Motor neuron (in vitro differentiated cells): ENCODE measurements at regions not wholly inside any gene's neighbourhood (a gene's known extent, or its start where the extent isn't known, plus 50 kb on each side); places are given as distances from the start of the nearest gene placed in this dataset.

Experiments
- ATAC-seq, 8 experiments: fragments of 200-7000 bp; cut with Tn5 transposase; replicated peaks in 6 of 8; 2 replicates each; pipeline ENCODE4 v1.8.0; 2021; ENCODE audit warnings: mild to moderate bottlenecking in 8 of 8, moderate library complexity in 8 of 8
- H3K27ac ChIP-seq, 2 donors: fragments of 250-450 bp; sonication (Bioruptor Pico); 2 replicates each; pipeline ENCODE4 v1.9.0; 2021; ENCODE audit warnings: antibody characterized with exemption in 2 of 2, mild to moderate bottlenecking in 2 of 2, moderate library complexity in 1 of 2
- H3K4me1 ChIP-seq, 2 donors: fragments of 250-450 bp; sonication (Bioruptor Pico); replicated peaks in 1 of 2; 2 replicates each; pipeline ENCODE4 v1.6.1; 2021; ENCODE audit warnings: antibody characterized with exemption in 2 of 2, mild to moderate bottlenecking in 2 of 2, moderate library complexity in 1 of 2
- H3K4me3 ChIP-seq, 5 donors: fragments of 250-450 bp; sonication (Bioruptor Pico); 2 replicates each; pipeline ENCODE4 v1.9.0; 2021; ENCODE audit warnings: antibody characterized with exemption in 5 of 5, mild to moderate bottlenecking in 5 of 5, moderate library complexity in 4 of 5
- WGBS, 10 experiments: fragments of 450-650 bp; shearing (Covaris generic); methylation state at CpG; one replicate each; pipeline ENCODE4 v1.0.0; 2022; 5-methylcytosine and 5-hydroxymethylcytosine counted together
- in situ Hi-C, 9 experiments: fragments of 400-800 bp; cut with MboI; loops; one replicate each; pipeline ENCODE4 v1.15.0; 2021; ENCODE audit warnings: low sequenced_read_pairs in 9 of 9, low pct_unique_long_range_greater_than_20kb in 2 of 9; ENCODE audit not compliant: unreplicated experiment in 9 of 9

GRCh38 chr3:21801631-21802030 is 50.6 kb upstream of the ZNF385D start:
- no peak for ATAC-seq
- no peak overlapping the region for H3K4me3 ChIP-seq
- in situ Hi-C loops = no loop called here
- WGBS, 10 experiments = 50 to 100% (median 81%) methylated on average over 1 to 3 of the region's 3 CpGs; no CpG with 5 or more reads in 1 of the 10 experiments
- H3K4me1 ChIP-seq = peaks cover 0 to 3% of the 10 kb centered on the region in 2 donors
- H3K27ac ChIP-seq = no peak overlapping the region

DNA sequence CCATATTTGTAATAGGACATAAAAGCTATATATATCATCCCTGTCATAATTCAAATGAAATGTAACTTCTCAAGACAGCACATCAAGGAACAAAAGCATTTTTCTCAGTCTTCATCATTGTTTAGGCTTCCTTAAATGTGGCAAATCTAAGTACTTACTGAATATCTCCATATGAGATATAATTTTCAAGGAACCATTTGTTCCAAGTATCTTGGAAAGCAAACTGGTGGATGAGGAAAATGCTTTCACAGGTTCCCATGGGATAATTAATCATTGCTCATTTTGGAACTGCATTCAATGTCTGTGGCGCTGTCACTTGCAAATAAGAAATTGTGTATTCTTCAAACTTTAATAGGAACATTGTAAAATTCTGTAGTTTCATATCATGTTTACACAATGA is 52.6 kb upstream of the ZNF385D start:
- Histone ChIP-seq H3K4me1 (peaks cover 0 to 3% of the 10 kb centered on the region in 2 donors), H3K27ac (no peak overlapping the region), H3K4me3 (no peak overlapping the region)
- in situ Hi-C loops = no loop called here
- 0 to 100% (median 90%) methylated on average over 1 of the region's 1 CpG for WGBS, 10 experiments
- ATAC-seq = no peak

DNA sequence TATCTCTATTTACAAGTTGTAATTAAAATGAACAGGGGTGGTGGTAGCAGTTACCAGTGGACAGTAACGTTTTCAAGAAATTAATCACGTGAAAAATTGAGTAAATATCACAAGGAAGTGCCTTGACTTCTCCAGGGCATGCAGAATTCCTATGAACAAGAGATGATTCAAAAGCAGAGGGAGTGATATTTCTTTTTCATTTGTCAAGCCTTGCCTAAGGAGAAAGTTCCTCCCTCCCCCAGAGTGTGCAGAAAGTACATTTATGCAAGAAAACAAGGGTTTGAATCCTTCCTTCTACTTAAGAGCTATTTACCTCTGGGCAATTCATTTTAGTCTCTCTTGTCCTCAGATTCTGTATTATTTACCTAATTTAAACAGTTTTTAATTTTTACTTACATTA is 53.3 kb upstream of the ZNF385D start:
- H3K27ac ChIP-seq = no peak overlapping the region

DNA sequence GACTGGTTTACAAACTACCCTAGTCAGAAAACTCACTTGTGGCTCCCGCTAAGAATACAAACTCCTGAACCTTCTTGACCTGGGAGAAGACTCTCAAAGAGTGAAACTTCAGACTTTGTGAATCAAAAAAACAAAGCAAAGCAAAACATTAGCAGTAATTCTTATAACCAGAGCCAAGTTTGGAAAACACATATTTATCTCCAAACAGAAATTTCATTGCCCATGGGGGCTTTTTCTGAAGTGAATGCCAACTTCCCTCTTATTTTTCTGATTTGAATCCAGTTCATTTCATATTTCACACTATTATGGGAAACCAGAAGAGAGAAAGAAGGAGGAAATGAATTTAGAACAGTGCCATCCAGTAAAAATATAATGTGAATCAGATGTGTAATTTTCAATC is 55.7 kb upstream of the ZNF385D start:
- Histone ChIP-seq H3K4me3 (no peak overlapping the region), H3K4me1 (peaks cover 0 to 3% of the 10 kb centered on the region in 2 donors), H3K27ac (no peak overlapping the region)
- no peak for ATAC-seq
- in situ Hi-C loops = no loop called here
- WGBS, 10 experiments = 29 to 100% (median 90%) methylated on average over 1 of the region's 1 CpG; no CpG with 5 or more reads in 1 of the 10 experiments

More for the DNA sequence above, 53.3 kb upstream of the ZNF385D start:
- in situ Hi-C loops = no loop called here
- 0 to 100% (median 67%) methylated on average over 1 to 2 of the region's 2 CpGs; no CpG with 5 or more reads in 3 of the 10 experiments for WGBS, 10 experiments
- H3K4me1 ChIP-seq = peaks cover 0 to 3% of the 10 kb centered on the region in 2 donors
- peak in 3 of 8 experiments; percentile 50 to 74 (median 58) for ATAC-seq
- no peak overlapping the region for H3K4me3 ChIP-seq

GRCh38 chr3:21825684-21826083 is 74.7 kb upstream of the ZNF385D start:
- WGBS, 10 experiments = 71 to 98% (median 88%) methylated on average over 1 to 9 of the region's 12 CpGs
- H3K4me3 ChIP-seq = no peak overlapping the region
- in situ Hi-C loops = no loop called here
- no peak overlapping the region for H3K27ac ChIP-seq
- peaks cover 0 to 5% of the 10 kb centered on the region in 2 donors for H3K4me1 ChIP-seq
- ATAC-seq = no peak

DNA sequence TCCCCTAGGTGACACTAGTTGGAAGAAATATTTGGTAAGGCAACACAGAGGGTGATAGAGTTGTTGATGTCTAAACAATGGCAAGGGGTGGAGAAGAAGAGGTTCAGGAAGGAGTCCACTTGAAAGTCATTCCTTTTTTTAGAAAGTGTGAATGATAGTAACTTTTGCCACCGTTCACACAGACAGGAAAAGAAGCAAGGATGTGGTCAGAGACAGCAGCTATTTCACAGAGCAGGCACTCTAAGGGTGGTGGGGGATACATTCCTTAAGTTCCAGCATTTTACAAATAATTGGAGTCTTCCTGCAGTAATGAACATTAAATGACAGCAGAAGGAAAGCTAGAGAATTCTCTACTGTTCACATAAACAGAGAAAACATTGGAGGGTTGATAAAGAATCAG is 75.4 kb upstream of the ZNF385D start:
- no peak overlapping the region for H3K4me3 ChIP-seq
- no peak for ATAC-seq
- in situ Hi-C loops = no loop called here
- H3K27ac ChIP-seq = no peak overlapping the region
- peaks cover 0 to 5% of the 10 kb centered on the region in 2 donors for H3K4me1 ChIP-seq
- WGBS, 10 experiments = 0 to 75% (median 39%) methylated on average over 1 of the region's 1 CpG; no CpG with 5 or more reads in 4 of the 10 experiments

GRCh38 chr3:21830541-21830940 is 79.5 kb upstream of the ZNF385D start:
- H3K4me1 ChIP-seq = no peaks in the 10 kb centered on the region
- no peak overlapping the region for H3K27ac ChIP-seq
- in situ Hi-C loops = no loop called here
- no peak overlapping the region for H3K4me3 ChIP-seq
- WGBS, 10 experiments = 75 to 100% (median 94%) methylated on average over 2 of the region's 2 CpGs; no CpG with 5 or more reads in 3 of the 10 experiments
- ATAC-seq = no peak

DNA sequence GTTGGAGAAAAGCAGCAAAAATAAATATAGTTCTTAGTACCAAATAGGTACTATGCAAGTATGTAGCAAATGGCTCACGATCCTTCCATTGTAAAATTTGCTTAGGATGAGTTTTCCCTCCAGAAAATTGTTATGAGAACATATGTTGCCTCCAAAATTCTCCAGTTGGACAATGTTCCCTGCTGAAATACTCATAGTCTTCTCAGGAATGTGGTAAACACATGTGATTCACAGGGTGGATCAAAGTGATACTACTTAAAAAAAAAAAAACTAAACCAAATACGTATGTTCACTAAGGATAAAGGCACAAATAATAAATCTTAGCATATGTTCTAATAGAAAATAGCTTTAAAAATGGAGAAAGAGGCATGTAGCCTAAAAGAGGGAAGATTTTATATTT is 84.3 kb upstream of the ZNF385D start:
- Histone ChIP-seq H3K27ac (no peak overlapping the region), H3K4me3 (no peak overlapping the region), H3K4me1 (no peaks in the 10 kb centered on the region)
- ATAC-seq = peak in 2 of 8 experiments; percentile 63 to 73
- in situ Hi-C loops = no loop called here
- 10 to 100% (median 92%) methylated on average over 1 to 2 of the region's 2 CpGs for WGBS, 10 experiments

DNA sequence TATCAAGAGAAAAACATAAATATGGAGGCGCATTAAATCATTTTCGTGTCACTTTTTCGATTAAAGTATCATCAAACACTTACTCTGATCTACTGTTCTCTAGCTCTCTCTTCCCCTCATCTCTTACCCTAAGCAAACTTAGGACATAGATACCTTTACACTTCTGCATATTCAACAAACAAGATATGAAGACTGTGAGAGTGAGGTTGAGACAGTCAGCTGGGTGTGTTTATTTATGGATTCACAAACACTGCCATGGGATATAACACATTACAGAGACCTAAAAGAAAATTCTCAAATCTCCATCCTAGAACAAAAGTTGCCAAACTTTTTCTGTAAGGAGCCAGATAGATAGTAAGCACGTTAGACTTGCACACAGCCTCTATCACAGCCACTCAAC is 85.2 kb upstream of the ZNF385D start:
- WGBS, 10 experiments = 57 to 100% (median 89%) methylated on average over 2 to 4 of the region's 4 CpGs
- peak in 2 of 8 experiments; percentile 51 to 63 for ATAC-seq
- in situ Hi-C loops = no loop called here
- Histone ChIP-seq H3K4me1 (no peaks in the 10 kb centered on the region), H3K4me3 (no peak overlapping the region), H3K27ac (no peak overlapping the region)

DNA sequence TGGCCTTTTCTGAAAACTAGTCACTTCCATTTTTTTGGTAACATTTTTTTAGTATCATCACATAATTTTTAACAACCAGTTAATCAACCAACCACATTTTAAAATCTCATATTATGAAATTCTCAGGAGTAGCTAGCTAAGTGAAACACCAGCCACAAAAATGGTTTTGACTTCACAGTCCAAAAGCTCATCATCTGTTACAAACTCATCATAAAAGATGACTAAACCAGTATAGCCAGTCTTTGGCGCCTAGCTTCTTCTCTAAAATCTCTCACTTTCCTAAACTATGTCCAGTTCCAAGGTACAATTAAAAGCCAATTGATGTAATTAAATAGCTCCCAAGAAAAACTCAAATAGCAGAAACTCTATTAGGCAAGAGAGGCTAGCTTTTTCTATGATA is 88.2 kb upstream of the ZNF385D start:
- Histone ChIP-seq H3K4me3 (no peak overlapping the region), H3K27ac (no peak overlapping the region), H3K4me1 (no peaks in the 10 kb centered on the region)
- in situ Hi-C loops = no loop called here
- 25 to 100% (median 90%) methylated on average over 1 of the region's 1 CpG; no CpG with 5 or more reads in 5 of the 10 experiments for WGBS, 10 experiments
- ATAC-seq = peak in 1 of 8 experiments; percentile 11

DNA sequence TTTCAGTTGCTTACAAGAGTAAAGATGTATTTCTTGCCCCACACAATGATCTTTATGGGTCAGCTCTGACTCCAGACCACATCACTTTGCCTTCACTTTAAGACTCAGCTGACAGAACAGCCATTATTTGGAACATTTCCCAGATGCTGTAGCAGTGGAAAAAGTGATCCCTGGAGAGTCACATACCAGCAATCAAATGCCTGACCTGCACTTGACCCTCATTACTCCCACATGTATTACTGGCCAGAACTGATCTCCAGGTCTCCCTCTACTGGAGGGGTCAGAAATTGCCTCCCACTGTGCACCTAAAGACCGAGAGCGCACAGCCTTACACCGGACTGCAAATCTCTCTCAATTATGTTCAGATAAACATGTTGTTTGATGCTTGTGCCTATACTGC is 88.6 kb upstream of the ZNF385D start:
- Histone ChIP-seq H3K4me3 (no peak overlapping the region), H3K4me1 (no peaks in the 10 kb centered on the region), H3K27ac (no peak overlapping the region)
- in situ Hi-C loops = no loop called here
- ATAC-seq = peak in 2 of 8 experiments; percentile 72 to 85
- WGBS, 10 experiments = 86 to 100% (median 100%) methylated on average over 1 to 3 of the region's 3 CpGs; no CpG with 5 or more reads in 2 of the 10 experiments

DNA sequence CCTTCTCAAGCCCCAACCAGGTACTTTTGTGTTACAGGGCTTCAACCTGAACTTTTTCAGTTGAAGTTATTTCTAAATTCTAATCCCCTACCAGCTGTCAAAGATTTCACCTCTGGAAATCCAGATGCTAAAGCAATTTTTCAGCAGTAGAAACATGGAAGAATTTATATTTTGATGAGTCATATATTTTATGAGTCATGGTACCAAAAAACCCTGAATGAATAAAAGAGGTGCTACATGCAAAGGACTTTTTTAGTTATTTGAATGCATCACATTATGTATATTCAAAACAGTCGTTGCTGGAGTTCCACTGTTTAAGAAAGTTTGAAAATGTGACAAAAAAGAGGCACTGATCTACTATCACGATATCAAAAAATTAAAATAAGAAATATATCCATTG is 96.0 kb upstream of the ZNF385D start:
- in situ Hi-C loops = no loop called here
- no peak overlapping the region for H3K4me3 ChIP-seq
- 5 to 100% (median 74%) methylated on average over 1 to 2 of the region's 2 CpGs for WGBS, 10 experiments
- H3K4me1 ChIP-seq = no peaks in the 10 kb centered on the region
- no peak overlapping the region for H3K27ac ChIP-seq
- peak in 3 of 8 experiments; percentile 37 to 85 (median 77) for ATAC-seq

DNA sequence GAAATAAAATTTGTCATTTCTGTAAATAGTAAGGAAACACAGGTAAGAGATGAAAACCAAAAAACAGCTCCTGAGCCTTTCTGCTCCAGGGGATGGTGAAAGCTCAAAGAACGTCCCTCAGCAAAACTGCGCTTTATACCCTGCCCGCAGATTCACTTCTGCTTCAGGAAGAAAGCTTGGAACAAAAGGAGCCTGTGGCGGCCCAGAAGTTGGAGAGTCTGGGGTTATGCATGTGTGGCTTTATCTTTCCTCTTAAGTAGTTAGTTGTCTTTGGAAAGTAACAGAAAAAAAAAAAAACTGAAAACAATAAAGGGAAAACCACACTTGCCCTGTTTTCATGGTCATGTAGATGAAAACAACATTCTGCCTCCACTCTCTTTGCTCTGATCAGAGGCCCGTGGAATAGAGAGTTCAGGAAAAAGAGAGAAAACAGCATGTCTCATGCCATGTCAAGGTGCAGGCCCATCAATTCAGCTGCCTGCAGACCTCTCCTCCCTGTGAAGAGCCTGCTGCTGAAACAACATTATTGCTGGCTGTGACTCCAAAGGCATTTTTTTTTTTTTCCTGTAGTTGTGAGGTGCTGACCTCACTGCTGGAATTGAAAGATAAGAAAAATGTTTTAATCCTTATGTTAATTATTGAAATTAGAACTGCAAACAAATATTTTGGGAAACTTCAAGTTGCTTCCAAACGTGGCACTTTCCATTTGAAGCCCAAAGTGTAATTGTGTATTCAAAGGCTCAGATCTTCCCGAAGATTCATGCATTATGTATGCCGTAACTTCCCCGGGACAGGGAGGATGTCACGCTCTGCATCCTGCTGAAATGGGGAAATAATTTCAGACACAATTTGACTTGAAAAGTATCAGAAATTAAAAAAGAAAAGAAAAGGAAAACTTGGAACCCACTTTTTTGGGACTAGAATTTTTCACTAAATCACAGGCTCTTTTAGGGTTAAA is 108.4 kb upstream of the ZNF385D start:
- 14 to 53% (median 41%) methylated on average over 5 to 10 of the region's 10 CpGs for WGBS, 10 experiments
- in situ Hi-C loops = no loop called here
- peak; percentile 43 to 94 (median 80) for ATAC-seq
- no peak overlapping the region for H3K27ac ChIP-seq
- peaks cover 3 to 9% of the 10 kb centered on the region in 2 donors for H3K4me1 ChIP-seq
- H3K4me3 ChIP-seq = no peak overlapping the region
